CD14-positive monocyte (primary cell): ENCODE measurements at regions not wholly inside any gene's neighbourhood (a gene's known extent, or its start where the extent isn't known, plus 50 kb on each side); places are given as distances from the start of the nearest gene placed in this dataset.

ENCODE experiments used
- DNase-seq, 3 donors: peaks; one replicate each; pipeline ENCODE4 v3.0.0-alpha.2; 2011 to 2022
- H2AFZ ChIP-seq: 2 replicates; pipeline ENCODE4 v1.6.0; 2012; ENCODE audit warnings: mild to moderate bottlenecking, low read depth, low read length, inconsistent platforms; ENCODE audit not compliant: insufficient read depth, poor library complexity, severe bottlenecking
- H3K27ac ChIP-seq, 2 donors: 1 replicate in 1 of 2; 2 replicates in 1 of 2; pipeline ENCODE4 v1.5.1; 2012 to 2013; ENCODE audit warnings: low read length in 2 of 2, control low read depth in 1 of 2, inconsistent platforms in 1 of 2, low read depth in 1 of 2, mild to moderate bottlenecking in 1 of 2
- H3K27me3 ChIP-seq, 2 donors: one replicate each; pipeline versions ENCODE4 v1.6.0 to v1.6.1; 2011 to 2013; ENCODE audit warnings: low read length in 2 of 2; ENCODE audit not compliant: control insufficient read depth in 2 of 2, insufficient read depth in 2 of 2
- H3K36me3 ChIP-seq, 2 donors: replicated peaks in 1 of 2; 1 replicate in 1 of 2; 2 replicates in 1 of 2; pipeline versions ENCODE4 v1.5.1 to v1.6.1; 2012 to 2013; ENCODE audit warnings: low read length in 2 of 2, control low read depth in 1 of 2, inconsistent platforms in 1 of 2, mild to moderate bottlenecking in 1 of 2; ENCODE audit not compliant: insufficient read depth in 2 of 2, control insufficient read depth in 1 of 2
- H3K4me1 ChIP-seq, 2 donors: 1 replicate in 1 of 2; 2 replicates in 1 of 2; pipeline versions ENCODE4 v1.5.1 to v1.6.1; 2012 to 2013; ENCODE audit warnings: low read length in 2 of 2, control low read depth in 1 of 2, inconsistent platforms in 1 of 2, mild to moderate bottlenecking in 1 of 2, moderate library complexity in 1 of 2; ENCODE audit not compliant: insufficient read depth in 2 of 2, control insufficient read depth in 1 of 2
- H3K4me2 ChIP-seq: replicated peaks from 2 replicates; pipeline ENCODE3; 2012; ENCODE audit warnings: low read length, moderate library complexity, mild to moderate bottlenecking; ENCODE audit not compliant: poor library complexity, severe bottlenecking; ENCODE audit errors: extremely low read depth
- H3K4me3 ChIP-seq, 3 experiments: fragments of 200-600 bp in 1 of 3; sonication (generic) in 1 of 3; replicated peaks in 1 of 3; 1 replicate in 2 of 3; 2 replicates in 1 of 3; pipeline ENCODE4 v1.5.1; 2011 to 2013; ENCODE audit warnings: low read length in 3 of 3, mild to moderate bottlenecking in 3 of 3, control low read depth in 2 of 3, low read depth in 2 of 3, inconsistent platforms in 1 of 3, moderate library complexity in 1 of 3
- H3K79me2 ChIP-seq: 2 replicates; pipeline ENCODE4 v1.6.0; 2012; ENCODE audit warnings: mild to moderate bottlenecking, control low read depth, inconsistent platforms, low read length, moderate library complexity; ENCODE audit not compliant: insufficient read depth
- H3K9ac ChIP-seq: 2 replicates; pipeline ENCODE4 v1.6.0; 2017; ENCODE audit warnings: low read length, mild to moderate bottlenecking; ENCODE audit not compliant: insufficient read depth, poor library complexity, severe bottlenecking
- H3K9me3 ChIP-seq, 2 donors: replicated peaks in 1 of 2; 1 replicate in 1 of 2; 2 replicates in 1 of 2; pipeline versions ENCODE4 v1.5.1 to v1.6.1; 2012 to 2013; ENCODE audit warnings: low read length in 2 of 2, control low read depth in 1 of 2; ENCODE audit not compliant: control insufficient read depth in 1 of 2, insufficient read depth in 1 of 2
- H4K20me1 ChIP-seq: 2 replicates; pipeline ENCODE4 v1.6.0; 2012; ENCODE audit warnings: mild to moderate bottlenecking, low read length, control low read depth, moderate library complexity; ENCODE audit not compliant: insufficient read depth
- H3K27ac Mint-ChIP-seq, 7 donors: one replicate each; pipeline ENCODE4 v1.8.0; 2020; ENCODE audit warnings: mild to moderate bottlenecking in 7 of 7, mixed read lengths in 7 of 7, moderate library complexity in 6 of 7, inconsistent platforms in 2 of 7
- H3K27me3 Mint-ChIP-seq, 3 donors: one replicate each; pipeline ENCODE4 v1.8.0; 2021 to 2022; ENCODE audit warnings: low read depth in 3 of 3, mild to moderate bottlenecking in 3 of 3, mixed read lengths in 3 of 3, moderate library complexity in 3 of 3, inconsistent platforms in 1 of 3
- H3K36me3 Mint-ChIP-seq, 2 donors: one replicate each; pipeline ENCODE4 v1.8.0; 2020; ENCODE audit warnings: mixed read lengths in 2 of 2, inconsistent platforms in 1 of 2, mild to moderate bottlenecking in 1 of 2
- H3K4me1 Mint-ChIP-seq: one replicate; pipeline ENCODE4 v1.8.0; 2020; ENCODE audit warnings: mild to moderate bottlenecking, mixed read lengths
- H3K4me3 Mint-ChIP-seq, 2 donors: one replicate each; pipeline ENCODE4 v1.8.0; 2020; ENCODE audit warnings: mild to moderate bottlenecking in 2 of 2, mixed read lengths in 2 of 2, moderate library complexity in 1 of 2
- H3K9me3 Mint-ChIP-seq, 7 donors: one replicate each; pipeline ENCODE4 v1.8.0; 2020 to 2022; ENCODE audit warnings: mixed read lengths in 7 of 7, mild to moderate bottlenecking in 6 of 7, moderate library complexity in 6 of 7, inconsistent platforms in 2 of 7
- CTCF ChIP-seq: fragments of 200-600 bp; IDR thresholded peaks from one replicate; pipeline ENCODE4 v1.8.0; 2022; ENCODE audit warnings: antibody characterized with exemption, mild to moderate bottlenecking
- WGBS: methylation state at CpG from one replicate; pipeline ENCODE4 v1.1.5; 2013; ENCODE audit warnings: missing lambda C conversion rate; ENCODE audit not compliant: insufficient coverage; 5-methylcytosine and 5-hydroxymethylcytosine counted together
- intact Hi-C, 2 donors: fragments of 100-400 bp; cut with micrococcal nuclease; formaldehyde crosslinking; loops; one replicate each; pipeline versions ENCODE4 v1.15.0 to v1.15.1; 2023

GRCh38 chr11:95566211-95566610 lies 223.4 kb downstream of the FAM76B start:
- Mint-ChIP-seq H3K36me3 (no peaks in the 10 kb centered on the region), H3K4me3 (no peak overlapping the region), H3K27ac (no peak overlapping the region), H3K27me3 (peaks cover 0 to 2% (median 0%) of the 10 kb centered on the region in 3 donors), H3K4me1 (peaks cover 6% of the 10 kb centered on the region), H3K9me3 (peaks cover 11 to 20% (median 16%) of the 10 kb centered on the region in 7 donors)
- DNase-seq = no peak
- H3K27me3 ChIP-seq = no peaks in the 10 kb centered on the region
- WGBS = no CpG with 5 or more reads among the region's 1 CpG
- no peak overlapping the region for H3K4me3 ChIP-seq
- peak overlapping the region; percentile 36 for H2AFZ ChIP-seq
- intact Hi-C loops = no loop called here
- H3K36me3 ChIP-seq = no peaks in the 10 kb centered on the region
- peaks cover 7 to 11% of the 10 kb centered on the region in 2 donors for H3K9me3 ChIP-seq
- TF ChIP-seq CTCF = no peak
- H3K9ac ChIP-seq = no peak overlapping the region
- H3K4me1 ChIP-seq = no peaks in the 10 kb centered on the region
- H3K27ac ChIP-seq = no peak overlapping the region
- H3K4me2 ChIP-seq = no peak overlapping the region
- H3K79me2 ChIP-seq = no peaks in the 10 kb centered on the region
- no peaks in the 10 kb centered on the region for H4K20me1 ChIP-seq

GRCh38 chr11:95565724-95566141 lies 223.8 kb downstream of the FAM76B start:
- Mint-ChIP-seq H3K36me3 (no peaks in the 10 kb centered on the region), H3K27ac (no peak overlapping the region), H3K27me3 (peaks cover 0 to 2% (median 0%) of the 10 kb centered on the region in 3 donors), H3K9me3 (peaks cover 11 to 20% (median 16%) of the 10 kb centered on the region in 7 donors), H3K4me3 (no peak overlapping the region), H3K4me1 (peaks cover 6% of the 10 kb centered on the region)
- H3K36me3 ChIP-seq = no peaks in the 10 kb centered on the region
- no peak for DNase-seq
- H3K4me1 ChIP-seq = no peaks in the 10 kb centered on the region
- no CpG with 5 or more reads among the region's 1 CpG for WGBS
- no peak overlapping the region for H3K9ac ChIP-seq
- no peaks in the 10 kb centered on the region for H4K20me1 ChIP-seq
- H3K4me2 ChIP-seq = no peak overlapping the region
- H2AFZ ChIP-seq = no peak overlapping the region
- intact Hi-C loops = no loop called here
- H3K79me2 ChIP-seq = no peaks in the 10 kb centered on the region
- H3K9me3 ChIP-seq = peaks cover 7 to 11% of the 10 kb centered on the region in 2 donors
- no peak for TF ChIP-seq CTCF
- H3K27me3 ChIP-seq = no peaks in the 10 kb centered on the region
- H3K27ac ChIP-seq = no peak overlapping the region
- H3K4me3 ChIP-seq = no peak overlapping the region
